Body of pancreas (tissue), 4 donors: ENCODE measurements at regions not wholly inside any gene's neighbourhood (a gene's known extent, or its start where the extent isn't known, plus 50 kb on each side); places are given as distances from the start of the nearest gene placed in this dataset.

ENCODE experiments used
- POLR2A ChIP-seq, 3 donors: fragments of 450-650 bp; IDR thresholded peaks; one replicate each; pipeline ENCODE4 v1.6.1; 2016; ENCODE audit warnings: antibody characterized with exemption in 3 of 3, mild to moderate bottlenecking in 2 of 3
- TF ChIP-seq, protein P1 (sequence below), 7 experiments: fragments of 450-650 bp in 4 of 7; fragments of 200-600 bp in 3 of 7; sonication (generic) in 3 of 7; IDR thresholded peaks; one replicate each; pipeline ENCODE4 v1.5.1; 2016 to 2019; ENCODE audit warnings: antibody characterized with exemption in 7 of 7

DNA sequence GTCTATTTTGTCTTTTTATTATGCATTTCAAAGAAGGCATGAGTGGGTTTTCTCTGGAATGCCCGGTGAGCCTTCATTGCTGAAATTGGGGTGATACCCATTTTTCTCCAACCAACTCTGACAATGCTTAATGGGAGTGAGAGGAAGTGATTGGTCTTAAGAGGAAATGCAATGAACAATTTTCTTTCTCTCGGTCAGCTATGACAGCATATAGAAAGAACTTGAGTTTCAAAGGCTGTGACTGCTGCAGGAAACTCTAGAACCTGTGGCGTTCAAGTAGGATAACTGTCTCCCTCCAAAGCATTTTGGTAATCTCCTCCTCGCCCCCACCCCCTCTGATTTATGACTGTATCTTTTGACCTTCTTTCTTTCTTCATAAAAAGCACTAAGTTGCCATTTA is 155.9 kb downstream of the LYPLAL1 start:
- TF ChIP-seq, protein P1, sequence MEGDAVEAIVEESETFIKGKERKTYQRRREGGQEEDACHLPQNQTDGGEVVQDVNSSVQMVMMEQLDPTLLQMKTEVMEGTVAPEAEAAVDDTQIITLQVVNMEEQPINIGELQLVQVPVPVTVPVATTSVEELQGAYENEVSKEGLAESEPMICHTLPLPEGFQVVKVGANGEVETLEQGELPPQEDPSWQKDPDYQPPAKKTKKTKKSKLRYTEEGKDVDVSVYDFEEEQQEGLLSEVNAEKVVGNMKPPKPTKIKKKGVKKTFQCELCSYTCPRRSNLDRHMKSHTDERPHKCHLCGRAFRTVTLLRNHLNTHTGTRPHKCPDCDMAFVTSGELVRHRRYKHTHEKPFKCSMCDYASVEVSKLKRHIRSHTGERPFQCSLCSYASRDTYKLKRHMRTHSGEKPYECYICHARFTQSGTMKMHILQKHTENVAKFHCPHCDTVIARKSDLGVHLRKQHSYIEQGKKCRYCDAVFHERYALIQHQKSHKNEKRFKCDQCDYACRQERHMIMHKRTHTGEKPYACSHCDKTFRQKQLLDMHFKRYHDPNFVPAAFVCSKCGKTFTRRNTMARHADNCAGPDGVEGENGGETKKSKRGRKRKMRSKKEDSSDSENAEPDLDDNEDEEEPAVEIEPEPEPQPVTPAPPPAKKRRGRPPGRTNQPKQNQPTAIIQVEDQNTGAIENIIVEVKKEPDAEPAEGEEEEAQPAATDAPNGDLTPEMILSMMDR (IDR thresholded peaks at IDR 0.05) = no peak
- TF ChIP-seq POLR2A (IDR thresholded peaks at IDR 0.05) = no peak
